Trophoblast cell (in vitro differentiated cells and primary cell): ENCODE measurements at regions not wholly inside any gene's neighbourhood (a gene's known extent, or its start where the extent isn't known, plus 50 kb on each side); places are given as distances from the start of the nearest gene placed in this dataset.

Source experiments
- DNase-seq, 2 donors: peaks; one replicate each; pipeline ENCODE4 v3.0.0-alpha.2; 2016
- H2AFZ ChIP-seq: 2 replicates; pipeline ENCODE4 v1.6.1; 2013; ENCODE audit warnings: low read length, moderate library complexity, mild to moderate bottlenecking; ENCODE audit not compliant: insufficient read depth, poor library complexity
- H2AK5ac ChIP-seq: 2 replicates; pipeline ENCODE4 v1.6.1; 2013; ENCODE audit warnings: mild to moderate bottlenecking, low read length
- H2BK120ac ChIP-seq: 2 replicates; pipeline ENCODE4 v1.6.1; 2013; ENCODE audit warnings: low read length, mild to moderate bottlenecking, moderate library complexity; ENCODE audit not compliant: insufficient read depth, poor library complexity
- H2BK12ac ChIP-seq: 2 replicates; pipeline ENCODE4 v1.6.1; 2013; ENCODE audit warnings: mild to moderate bottlenecking, low read length, moderate library complexity
- H2BK5ac ChIP-seq: 2 replicates; pipeline ENCODE4 v1.6.1; 2013; ENCODE audit warnings: low read length, low read depth, moderate library complexity, mild to moderate bottlenecking; ENCODE audit not compliant: poor library complexity
- H3K14ac ChIP-seq: 2 replicates; pipeline ENCODE4 v1.6.1; 2013; ENCODE audit warnings: mild to moderate bottlenecking, low read length
- H3K18ac ChIP-seq: 2 replicates; pipeline ENCODE4 v1.6.1; 2013; ENCODE audit warnings: mild to moderate bottlenecking, low read length
- H3K23ac ChIP-seq: 2 replicates; pipeline ENCODE4 v1.6.1; 2013; ENCODE audit warnings: low read length
- H3K27ac ChIP-seq: 2 replicates; pipeline ENCODE4 v1.5.1; 2013; ENCODE audit warnings: low read depth, mild to moderate bottlenecking, inconsistent platforms, low read length, moderate library complexity
- H3K27me3 ChIP-seq: 2 replicates; pipeline ENCODE4 v1.6.1; 2013; ENCODE audit warnings: inconsistent platforms, mild to moderate bottlenecking, low read length, moderate library complexity; ENCODE audit not compliant: insufficient read depth
- H3K36me3 ChIP-seq, 2 experiments: 1 replicate in 1 of 2; 2 replicates in 1 of 2; pipeline ENCODE4 v1.6.1; 2013; ENCODE audit warnings: low read length in 2 of 2, mild to moderate bottlenecking in 2 of 2, moderate library complexity in 1 of 2; ENCODE audit not compliant: insufficient read depth in 2 of 2, control insufficient read depth in 1 of 2
- H3K4ac ChIP-seq: 2 replicates; pipeline ENCODE4 v1.6.1; 2013; ENCODE audit warnings: low read depth, mild to moderate bottlenecking, low read length, moderate library complexity
- H3K4me1 ChIP-seq, 2 experiments: 1 replicate in 1 of 2; 2 replicates in 1 of 2; pipeline ENCODE4 v1.6.1; 2013; ENCODE audit warnings: low read length in 2 of 2, mild to moderate bottlenecking in 2 of 2, moderate library complexity in 1 of 2; ENCODE audit not compliant: insufficient read depth in 2 of 2, control insufficient read depth in 1 of 2
- H3K4me2 ChIP-seq: 2 replicates; pipeline ENCODE4 v1.6.1; 2013; ENCODE audit warnings: inconsistent platforms, mild to moderate bottlenecking, low read length, moderate library complexity
- H3K4me3 ChIP-seq: 2 replicates; pipeline ENCODE4 v1.5.1; 2013; ENCODE audit warnings: mild to moderate bottlenecking, low read depth, low read length, inconsistent platforms
- H3K79me1 ChIP-seq: one replicate; pipeline ENCODE4 v1.6.1; 2013; ENCODE audit warnings: low read length
- H3K79me2 ChIP-seq: 2 replicates; pipeline ENCODE4 v1.6.1; 2013; ENCODE audit warnings: low read length, mild to moderate bottlenecking; ENCODE audit not compliant: control insufficient read depth, insufficient read depth, poor library complexity
- H3K9ac ChIP-seq: 2 replicates; pipeline ENCODE4 v1.6.1; 2013; ENCODE audit warnings: mild to moderate bottlenecking, low read length
- H3K9me3 ChIP-seq: 2 replicates; pipeline ENCODE4 v1.6.1; 2013; ENCODE audit warnings: low read depth, mild to moderate bottlenecking, control low read depth, inconsistent platforms, low read length; ENCODE audit not compliant: insufficient read depth
- H4K12ac ChIP-seq: 2 replicates; pipeline ENCODE4 v1.6.1; 2013; ENCODE audit warnings: low read depth, mild to moderate bottlenecking, low read length, moderate library complexity
- H4K8ac ChIP-seq: 2 replicates; pipeline ENCODE4 v1.6.1; 2013; ENCODE audit warnings: low read depth, mild to moderate bottlenecking, low read length, moderate library complexity
- H4K91ac ChIP-seq: one replicate; pipeline ENCODE4 v1.6.1; 2013; ENCODE audit warnings: low read depth, mild to moderate bottlenecking, low read length, moderate library complexity
- WGBS: extraction: QIAGEN DNeasy Blood & Tissue Kit; methylation state at CpG from one replicate; pipeline ENCODE4 v1.1.7; 2013; ENCODE audit warnings: missing lambda C conversion rate; ENCODE audit not compliant: insufficient read length, insufficient coverage; ENCODE audit errors: extremely low coverage; 5-methylcytosine and 5-hydroxymethylcytosine counted together

DNA sequence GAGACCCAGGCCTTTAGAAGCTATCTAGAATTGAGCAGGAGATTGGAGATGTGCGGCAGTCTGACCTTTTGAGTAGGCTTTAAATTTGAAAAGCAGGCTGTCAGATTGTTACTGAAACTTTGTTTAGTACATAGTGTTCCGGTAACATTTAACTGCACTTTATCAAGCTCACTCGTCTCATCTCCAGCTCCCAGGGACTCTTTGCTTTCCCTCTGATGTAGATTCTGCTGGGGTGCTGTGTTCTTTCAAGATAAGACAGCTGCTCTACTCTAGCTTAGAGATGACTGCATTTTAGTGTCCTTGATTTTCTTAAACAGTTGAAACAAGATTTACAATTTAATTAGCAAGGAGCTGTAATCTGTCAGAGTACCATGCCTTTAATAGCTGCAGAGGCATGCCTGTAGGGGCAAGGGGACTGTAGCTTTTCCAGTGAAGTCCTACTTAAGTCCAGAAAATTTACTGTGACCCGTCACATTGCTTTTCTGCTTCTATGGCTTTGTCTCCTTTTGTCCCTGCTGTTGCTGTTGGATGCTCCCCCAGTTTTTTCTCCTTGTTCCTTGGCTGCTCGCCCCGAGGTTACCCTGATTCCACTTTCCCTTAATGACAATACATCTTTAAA is 56.4 kb upstream of the MTPN start:
- H3K4ac ChIP-seq: no peak overlapping the region
- no peak overlapping the region for H2BK120ac ChIP-seq
- H2AK5ac ChIP-seq: no peak overlapping the region
- H2BK5ac ChIP-seq: no peak overlapping the region
- no peak overlapping the region for H4K12ac ChIP-seq
- no peak overlapping the region for H3K4me3 ChIP-seq
- H2BK12ac ChIP-seq: no peak overlapping the region
- no peak overlapping the region for H3K27ac ChIP-seq
- H3K4me1 ChIP-seq: peaks cover 5% of the 10 kb centered on the region in 2 experiments
- no peak overlapping the region for H3K14ac ChIP-seq
- H3K27me3 ChIP-seq: no peaks in the 10 kb centered on the region
- H3K23ac ChIP-seq: no peak overlapping the region
- no peak overlapping the region for H3K9ac ChIP-seq
- no peaks in the 10 kb centered on the region for H3K79me2 ChIP-seq
- H4K8ac ChIP-seq: no peak overlapping the region
- no peak for DNase-seq
- H3K79me1 ChIP-seq: no peaks in the 10 kb centered on the region
- no peak overlapping the region for H2AFZ ChIP-seq
- H3K4me2 ChIP-seq: no peak overlapping the region
- no CpG with 5 or more reads among the region's 6 CpGs for WGBS
- no peaks in the 10 kb centered on the region for H3K36me3 ChIP-seq
- H3K18ac ChIP-seq: no peak overlapping the region
- H4K91ac ChIP-seq: no peak overlapping the region
- no peaks in the 10 kb centered on the region for H3K9me3 ChIP-seq

DNA sequence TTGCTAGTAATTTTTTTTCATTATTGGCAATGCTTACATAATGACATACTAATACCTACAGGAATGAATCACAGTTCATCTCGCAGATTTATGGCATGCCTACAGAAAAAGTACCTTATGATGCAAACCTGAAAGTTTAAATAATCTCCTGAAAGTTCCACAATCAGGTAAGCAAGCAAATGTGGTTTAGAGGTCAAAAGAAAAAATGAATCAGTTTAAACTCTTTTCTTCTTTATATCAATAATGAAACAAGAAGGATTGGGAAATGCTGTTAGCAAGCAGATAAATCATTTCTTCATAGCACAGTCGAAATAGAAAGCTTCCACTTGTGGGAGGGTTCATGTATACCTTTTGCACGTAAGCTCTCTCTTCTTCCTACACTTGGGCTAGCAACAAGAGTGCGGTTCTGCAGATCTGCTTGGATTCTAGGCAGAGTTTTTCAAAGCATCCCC is 53.7 kb upstream of the MTPN start:
- no peak overlapping the region for H3K27ac ChIP-seq
- no peak overlapping the region for H4K8ac ChIP-seq
- H3K14ac ChIP-seq: no peak overlapping the region
- no CpG with 5 or more reads among the region's 4 CpGs for WGBS
- no peaks in the 10 kb centered on the region for H3K36me3 ChIP-seq
- no peak overlapping the region for H2BK120ac ChIP-seq
- no peak overlapping the region for H2AFZ ChIP-seq
- no peak overlapping the region for H3K4ac ChIP-seq
- no peak overlapping the region for H3K9ac ChIP-seq
- no peak overlapping the region for H3K4me3 ChIP-seq
- H2BK12ac ChIP-seq: no peak overlapping the region
- H3K4me1 ChIP-seq: peaks cover 5% of the 10 kb centered on the region in 2 experiments
- DNase-seq: peak in 1 of 2 donors; percentile 37
- no peak overlapping the region for H3K18ac ChIP-seq
- no peaks in the 10 kb centered on the region for H3K27me3 ChIP-seq
- H3K79me1 ChIP-seq: no peaks in the 10 kb centered on the region
- H4K12ac ChIP-seq: no peak overlapping the region
- no peak overlapping the region for H3K4me2 ChIP-seq
- no peaks in the 10 kb centered on the region for H3K9me3 ChIP-seq
- H3K79me2 ChIP-seq: no peaks in the 10 kb centered on the region
- H2BK5ac ChIP-seq: no peak overlapping the region
- no peak overlapping the region for H3K23ac ChIP-seq
- H4K91ac ChIP-seq: no peak overlapping the region
- no peak overlapping the region for H2AK5ac ChIP-seq

DNA sequence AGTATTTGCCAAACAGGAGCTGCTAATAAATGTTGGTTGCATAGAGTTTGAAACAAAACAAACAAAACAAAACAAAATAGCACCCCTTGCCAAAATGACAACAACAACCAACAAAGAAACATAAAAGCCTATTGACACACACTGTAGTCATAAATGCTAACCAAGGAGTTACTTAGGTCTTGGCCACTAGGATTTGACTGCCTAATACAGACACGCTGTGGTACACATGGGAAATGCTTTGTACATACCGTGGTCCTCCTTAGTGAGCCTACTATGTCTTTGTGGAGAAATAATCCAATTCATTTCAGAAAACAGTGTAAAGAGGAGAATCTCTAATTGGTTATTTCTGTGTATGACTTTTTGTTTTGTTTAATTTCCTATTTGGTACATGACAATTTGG is 53.2 kb upstream of the MTPN start:
- Histone ChIP-seq H2BK120ac (no peak overlapping the region), H3K27ac (no peak overlapping the region), H3K4me2 (no peak overlapping the region), H4K8ac (no peak overlapping the region), H3K36me3 (no peaks in the 10 kb centered on the region), H3K9me3 (no peaks in the 10 kb centered on the region), H3K4me3 (no peak overlapping the region), H3K79me1 (no peaks in the 10 kb centered on the region), H2BK5ac (no peak overlapping the region), H3K79me2 (no peaks in the 10 kb centered on the region), H3K4me1 (peaks cover 5% of the 10 kb centered on the region in 2 experiments), H3K14ac (no peak overlapping the region), H3K18ac (no peak overlapping the region), H3K4ac (no peak overlapping the region), H2BK12ac (no peak overlapping the region), H3K9ac (no peak overlapping the region), H2AFZ (no peak overlapping the region), H3K27me3 (no peaks in the 10 kb centered on the region), H2AK5ac (no peak overlapping the region), H4K12ac (no peak overlapping the region), H4K91ac (no peak overlapping the region), H3K23ac (no peak overlapping the region)
- WGBS: no CpG with 5 or more reads among the region's 2 CpGs
- DNase-seq: no peak

DNA sequence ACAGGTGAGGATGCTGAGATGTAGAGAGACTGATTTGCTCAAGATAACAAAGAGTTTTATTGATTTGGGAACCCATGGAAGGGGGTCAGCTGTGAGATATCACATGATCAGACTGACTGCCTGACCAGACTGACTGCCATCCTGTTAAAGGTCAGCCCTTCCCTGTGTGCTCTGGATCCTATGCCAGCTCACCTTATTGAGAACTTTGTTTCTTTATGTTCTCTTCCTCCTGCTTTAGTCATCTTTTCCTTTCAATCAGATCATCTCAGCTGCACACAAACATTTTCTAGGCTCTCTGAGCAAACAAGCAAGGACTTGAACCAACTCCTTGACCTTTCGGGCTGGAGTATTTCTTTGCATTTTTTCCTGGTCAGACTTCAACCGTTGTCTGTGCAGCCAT is 50.0 kb upstream of the MTPN start:
- Histone ChIP-seq H3K4ac (no peak overlapping the region), H2BK12ac (no peak overlapping the region), H3K9ac (no peak overlapping the region), H3K79me1 (no peaks in the 10 kb centered on the region), H4K91ac (no peak overlapping the region), H3K14ac (no peak overlapping the region), H4K8ac (no peak overlapping the region), H3K79me2 (no peaks in the 10 kb centered on the region), H3K27ac (no peak overlapping the region), H3K18ac (no peak overlapping the region), H3K9me3 (no peaks in the 10 kb centered on the region), H3K23ac (no peak overlapping the region), H2AFZ (no peak overlapping the region), H3K36me3 (no peaks in the 10 kb centered on the region), H3K4me2 (no peak overlapping the region), H3K4me3 (no peak overlapping the region), H4K12ac (no peak overlapping the region), H3K27me3 (no peaks in the 10 kb centered on the region), H2BK120ac (no peak overlapping the region), H2BK5ac (no peak overlapping the region), H3K4me1 (no peaks in the 10 kb centered on the region), H2AK5ac (no peak overlapping the region)
- no CpG with 5 or more reads among the region's 2 CpGs for WGBS
- DNase-seq: no peak
